Skin of body (tissue), 1 donor: ENCODE measurements at regions not wholly inside any gene's neighbourhood (a gene's known extent, or its start where the extent isn't known, plus 50 kb on each side); places are given as distances from the start of the nearest gene placed in this dataset.
"Not testable (repeated sequence)": the region's sequence is repeated elsewhere in the genome, so short reads cannot be mapped to it uniquely, and the experiment has no call there.

Experiments used
- DNase-seq: peaks from one replicate; lab custom pipeline; 2025; lab: John Stamatoyannopoulos, UW

- no peak for DNase-seq
Observed at GRCh38 chr9:31023847-31024246, 1360.6 kb upstream of the ACO1 start.

GRCh38 chr9:31027678-31028077 is 1356.8 kb upstream of the ACO1 start:
- DNase-seq, result no peak

GRCh38 chr9:31028137-31028536 is 1356.3 kb upstream of the ACO1 start:
- no peak for DNase-seq

GRCh38 chr9:31030741-31031202 is 1353.7 kb upstream of the ACO1 start:
- no peak for DNase-seq

GRCh38 chr9:31032206-31032605 is 1352.2 kb upstream of the ACO1 start:
- no peak for DNase-seq

GRCh38 chr9:31034311-31034710 is 1350.1 kb upstream of the ACO1 start:
- DNase-seq, result no peak

- no peak for DNase-seq
Observed at GRCh38 chr9:31040564-31040963, 1343.9 kb upstream of the ACO1 start.

- DNase-seq, result no peak
Observed at GRCh38 chr9:31045810-31046209, 1338.6 kb upstream of the ACO1 start.

GRCh38 chr9:31061592-31061991 is 1322.9 kb upstream of the ACO1 start:
- DNase-seq, result not testable (repeated sequence)

- DNase-seq, result no peak
Observed at GRCh38 chr9:31065691-31066090, 1318.8 kb upstream of the ACO1 start.

GRCh38 chr9:31067418-31067817 is 1317.0 kb upstream of the ACO1 start:
- DNase-seq, result no peak

GRCh38 chr9:31071606-31072286 is 1312.7 kb upstream of the ACO1 start:
- DNase-seq, result no peak

- no peak for DNase-seq
Observed at GRCh38 chr9:31078175-31078574, 1306.3 kb upstream of the ACO1 start.

GRCh38 chr9:31084350-31084749 is 1300.1 kb upstream of the ACO1 start:
- DNase-seq, result no peak

GRCh38 chr9:31089549-31090221 is 1294.8 kb upstream of the ACO1 start:
- no peak for DNase-seq

GRCh38 chr9:31100311-31100710 is 1284.1 kb upstream of the ACO1 start:
- DNase-seq, result no peak

GRCh38 chr9:31103836-31104235 is 1280.6 kb upstream of the ACO1 start:
- no peak for DNase-seq

- no peak for DNase-seq
Observed at GRCh38 chr9:31104249-31104648, 1280.2 kb upstream of the ACO1 start.

GRCh38 chr9:31112491-31112890 is 1272.0 kb upstream of the ACO1 start:
- DNase-seq, result no peak

- no peak for DNase-seq
Observed at GRCh38 chr9:31114346-31114745, 1270.1 kb upstream of the ACO1 start.

GRCh38 chr9:31119890-31120454 is 1264.5 kb upstream of the ACO1 start:
- no peak for DNase-seq

- DNase-seq, result no peak
Observed at GRCh38 chr9:31124389-31124788, 1260.1 kb upstream of the ACO1 start.

GRCh38 chr9:31135567-31135966 is 1248.9 kb upstream of the ACO1 start:
- DNase-seq, result no peak
